HEK293T (cell line): ENCODE measurements at regions not wholly inside any gene's neighbourhood (a gene's known extent, or its start where the extent isn't known, plus 50 kb on each side); places are given as distances from the start of the nearest gene placed in this dataset.

Experiments
- FOXM1 ChIP-seq: fragments of 450-650 bp; IDR thresholded peaks from 2 replicates; pipeline ENCODE4 v1.6.1; 2017; ENCODE audit warnings: mild to moderate bottlenecking, borderline replicate concordance
- SP1 ChIP-seq: fragments of 450-650 bp; IDR thresholded peaks from 2 replicates; pipeline ENCODE4 v1.6.1; 2017
- SUZ12 ChIP-seq: fragments of 450-650 bp; IDR thresholded peaks from 2 replicates; pipeline ENCODE4 v1.6.1; 2016; ENCODE audit warnings: mild to moderate bottlenecking

GRCh38 chr10:9390516-9390915 lies 1336.0 kb downstream of the GATA3 start:
- TF ChIP-seq SP1 (no peak), SUZ12 (no peak), FOXM1 (no peak)
